Activated T-cell treated with anti-CD3 and anti-CD28 coated beads, Interleukin-2, amount 50 U/mL, for 72 hours (primary cell): ENCODE measurements at regions not wholly inside any gene's neighbourhood (a gene's known extent, or its start where the extent isn't known, plus 50 kb on each side); places are given as distances from the start of the nearest gene placed in this dataset.
"Not testable (repeated sequence)": the region's sequence is repeated elsewhere in the genome, so short reads cannot be mapped to it uniquely, and the experiment has no call there.

Experiments used
- ATAC-seq, 2 donors: fragments of 150-1000 bp; cut with Tn5 transposase; replicated peaks in 1 of 2; 2 replicates each; pipeline ENCODE4 v1.10.0; 2021; ENCODE audit warnings: moderate library complexity in 2 of 2, mild to moderate bottlenecking in 1 of 2
- DNase-seq, 2 donors: peaks; one replicate each; pipeline ENCODE4 v3.0.0; 2021 to 2022; ENCODE audit warnings: mixed read lengths in 1 of 2
- H3K27ac Mint-ChIP-seq: one replicate; pipeline ENCODE4 v1.8.0; 2022; ENCODE audit warnings: mild to moderate bottlenecking, moderate library complexity, mixed read lengths
- H3K27me3 Mint-ChIP-seq: one replicate; pipeline ENCODE4 v1.8.0; 2022; ENCODE audit warnings: low read depth, mixed read lengths
- H3K36me3 Mint-ChIP-seq, 2 donors: one replicate each; pipeline ENCODE4 v1.8.0; 2022; ENCODE audit warnings: mixed read lengths in 2 of 2, mild to moderate bottlenecking in 1 of 2; ENCODE audit not compliant: insufficient read depth in 2 of 2
- H3K4me1 Mint-ChIP-seq: one replicate; pipeline ENCODE4 v1.8.0; 2022; ENCODE audit warnings: low read depth, mixed read lengths
- H3K4me3 Mint-ChIP-seq, 2 donors: one replicate each; pipeline ENCODE4 v1.8.0; 2022; ENCODE audit warnings: mild to moderate bottlenecking in 2 of 2, mixed read lengths in 2 of 2, moderate library complexity in 2 of 2
- H3K9me3 Mint-ChIP-seq, 2 donors: one replicate each; pipeline ENCODE4 v1.8.0; 2022; ENCODE audit warnings: mixed read lengths in 2 of 2

DNA sequence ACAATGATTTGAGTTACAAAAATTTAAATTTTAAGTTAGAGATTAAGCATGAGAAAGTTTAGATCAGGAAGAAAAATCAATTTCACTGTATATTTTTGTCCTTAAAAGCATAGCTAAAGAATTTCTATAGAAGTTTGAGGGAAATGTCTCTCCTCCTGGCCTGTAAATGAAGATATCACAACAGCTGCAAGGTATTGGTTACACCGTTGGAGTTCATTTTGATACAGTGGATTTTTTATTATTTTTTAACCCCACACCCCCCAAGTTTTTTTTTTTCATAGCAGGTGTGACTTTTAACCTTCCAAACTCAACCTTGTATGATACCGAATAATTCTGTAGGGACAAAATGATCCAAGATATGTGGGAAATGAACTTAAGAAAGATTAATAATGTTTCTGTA, 156.3 kb downstream of the DISP1 start:
- Mint-ChIP-seq H3K27ac (no peak overlapping the region), H3K36me3 (no peaks in the 10 kb centered on the region), H3K4me3 (no peak overlapping the region), H3K4me1 (peaks cover 4% of the 10 kb centered on the region), H3K27me3 (no peaks in the 10 kb centered on the region), H3K9me3 (no peaks in the 10 kb centered on the region)
- DNase-seq, result no peak
- no peak for ATAC-seq

DNA sequence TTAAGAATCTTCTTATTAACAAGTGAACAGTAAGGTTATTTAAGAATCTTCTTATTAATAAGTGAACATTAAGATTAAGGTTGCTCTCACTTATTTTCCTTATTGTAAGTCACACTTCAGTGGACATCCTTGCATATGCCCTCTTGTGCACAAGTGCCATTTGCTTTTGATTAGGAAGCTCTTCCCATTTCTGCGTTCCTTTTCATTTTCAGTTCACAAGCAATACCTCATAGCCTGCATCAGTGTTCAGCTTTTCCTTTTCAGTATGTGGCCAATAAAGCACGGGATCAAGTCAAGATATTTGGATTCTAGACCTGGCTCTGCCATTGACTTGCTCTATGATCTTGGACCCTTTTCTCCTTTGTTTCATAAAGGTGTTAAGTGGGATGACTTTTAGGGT, 158.7 kb downstream of the DISP1 start:
- no peak for DNase-seq
- no peaks in the 10 kb centered on the region for H3K9me3 Mint-ChIP-seq

DNA sequence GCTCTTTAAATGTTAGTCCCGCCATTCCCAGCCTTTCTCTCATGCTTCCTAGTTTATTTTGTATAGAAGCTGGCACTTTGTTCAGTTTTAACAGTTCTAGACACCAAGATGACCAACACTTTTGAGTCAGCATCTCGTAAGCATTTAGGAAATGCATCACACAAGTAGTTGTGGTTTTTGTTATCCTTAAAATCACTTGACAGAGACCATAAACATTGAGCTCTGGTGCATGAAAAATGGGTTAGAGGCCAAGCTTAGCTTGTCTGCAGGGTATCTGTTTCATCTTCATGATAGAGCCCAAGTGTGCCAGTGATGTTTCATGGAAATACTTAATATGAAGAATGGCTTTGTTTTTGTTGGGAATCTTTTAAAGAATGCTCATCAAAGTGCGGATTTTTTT, 159.7 kb downstream of the DISP1 start:
- Mint-ChIP-seq H3K27me3 (no peaks in the 10 kb centered on the region), H3K4me3 (no peak overlapping the region), H3K27ac (no peak overlapping the region), H3K4me1 (peaks cover 4% of the 10 kb centered on the region), H3K9me3 (no peaks in the 10 kb centered on the region), H3K36me3 (no peaks in the 10 kb centered on the region)
- ATAC-seq (peak in 1 of 2 donors; percentile 25), DNase-seq (no peak)

More for the DNA sequence above, 158.7 kb downstream of the DISP1 start:
- Mint-ChIP-seq H3K4me3 (no peak overlapping the region), H3K36me3 (no peaks in the 10 kb centered on the region), H3K4me1 (peaks cover 4% of the 10 kb centered on the region), H3K27me3 (no peaks in the 10 kb centered on the region), H3K27ac (no peak overlapping the region)
- ATAC-seq, result no peak

DNA sequence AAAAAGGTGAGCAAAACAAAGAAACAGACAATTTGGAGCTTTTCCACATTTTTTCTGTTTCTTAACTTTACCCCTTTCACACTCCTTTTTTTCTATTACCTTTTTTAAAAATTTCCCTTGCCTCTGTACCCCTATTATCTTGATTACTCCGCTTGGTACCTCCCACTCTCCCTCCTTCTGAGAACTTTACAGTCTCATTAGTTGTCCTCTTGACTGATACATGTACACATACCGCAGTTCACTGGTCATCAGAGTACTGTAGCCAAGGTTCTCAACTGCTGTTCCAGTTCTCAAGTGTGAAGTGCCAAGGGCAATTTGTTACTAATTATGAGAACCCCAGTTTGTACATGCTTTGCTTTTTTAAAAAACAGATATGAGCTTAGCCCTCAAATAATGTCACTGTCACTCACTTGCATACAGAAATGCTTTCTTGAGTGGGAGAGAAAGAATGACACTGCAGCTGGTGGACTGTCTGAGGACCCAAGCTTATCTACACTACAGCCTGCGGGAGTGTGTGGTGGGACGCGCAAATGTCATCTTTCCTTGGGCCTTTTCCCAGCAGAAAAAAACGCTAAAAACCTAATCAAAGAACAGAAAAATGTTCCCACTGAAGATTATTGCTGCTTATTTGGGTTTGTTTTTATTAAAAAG, 160.8 kb downstream of the DISP1 start:
- H3K27me3 Mint-ChIP-seq, result no peaks in the 10 kb centered on the region
- ATAC-seq (no peak), DNase-seq (no peak)
- no peaks in the 10 kb centered on the region for H3K9me3 Mint-ChIP-seq
- no peaks in the 10 kb centered on the region for H3K36me3 Mint-ChIP-seq
- H3K4me3 Mint-ChIP-seq, result no peak overlapping the region
- peaks cover 4% of the 10 kb centered on the region for H3K4me1 Mint-ChIP-seq
- no peak overlapping the region for H3K27ac Mint-ChIP-seq

DNA sequence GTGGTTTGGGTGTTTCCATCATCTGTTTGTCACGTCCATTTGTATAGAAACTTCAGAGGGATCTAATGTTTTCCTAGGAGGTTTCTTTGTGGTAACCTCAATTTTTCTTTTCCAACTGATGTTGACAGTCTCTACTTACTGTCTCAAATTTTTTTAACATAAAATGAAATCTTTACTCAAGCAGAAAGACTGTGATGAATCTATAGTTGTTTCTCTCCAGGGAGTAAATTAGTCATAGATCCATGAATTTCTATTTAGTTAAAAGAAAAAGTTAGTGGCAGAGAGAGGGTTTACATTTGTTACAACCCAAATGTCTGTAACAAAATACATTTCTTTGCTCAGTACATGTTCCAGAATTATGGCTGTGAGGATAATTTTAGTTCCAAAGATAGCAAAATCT, 161.6 kb downstream of the DISP1 start:
- ATAC-seq, result no peak
- no peak for DNase-seq
- H3K36me3 Mint-ChIP-seq, result no peaks in the 10 kb centered on the region
- no peak overlapping the region for H3K4me3 Mint-ChIP-seq
- H3K27me3 Mint-ChIP-seq, result no peaks in the 10 kb centered on the region
- no peaks in the 10 kb centered on the region for H3K9me3 Mint-ChIP-seq
- peaks cover 4% of the 10 kb centered on the region for H3K4me1 Mint-ChIP-seq
- H3K27ac Mint-ChIP-seq, result no peak overlapping the region

DNA sequence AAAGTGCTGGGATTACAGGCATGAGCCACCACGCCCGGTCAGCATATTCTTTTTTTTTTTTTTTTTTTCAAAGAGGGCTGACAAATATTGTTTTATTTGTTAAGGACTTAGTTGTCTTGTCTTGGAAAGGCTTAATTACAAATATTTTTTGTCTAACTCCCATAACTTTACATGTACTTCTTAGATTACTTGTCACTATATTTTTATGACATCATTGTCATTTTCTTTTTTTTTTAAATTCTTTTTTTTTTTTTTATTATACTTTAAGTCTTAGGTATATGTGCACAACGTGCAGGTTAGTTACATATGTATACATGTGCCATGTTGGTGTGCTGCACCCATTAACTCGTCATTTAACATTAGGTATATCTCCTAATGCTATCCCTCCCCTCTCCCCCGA, 162.5 kb downstream of the DISP1 start:
- ATAC-seq, H3K4me3 Mint-ChIP-seq, H3K4me1 Mint-ChIP-seq, H3K27ac Mint-ChIP-seq, H3K9me3 Mint-ChIP-seq, DNase-seq, H3K36me3 Mint-ChIP-seq, H3K27me3 Mint-ChIP-seq: not testable (repeated sequence)

DNA sequence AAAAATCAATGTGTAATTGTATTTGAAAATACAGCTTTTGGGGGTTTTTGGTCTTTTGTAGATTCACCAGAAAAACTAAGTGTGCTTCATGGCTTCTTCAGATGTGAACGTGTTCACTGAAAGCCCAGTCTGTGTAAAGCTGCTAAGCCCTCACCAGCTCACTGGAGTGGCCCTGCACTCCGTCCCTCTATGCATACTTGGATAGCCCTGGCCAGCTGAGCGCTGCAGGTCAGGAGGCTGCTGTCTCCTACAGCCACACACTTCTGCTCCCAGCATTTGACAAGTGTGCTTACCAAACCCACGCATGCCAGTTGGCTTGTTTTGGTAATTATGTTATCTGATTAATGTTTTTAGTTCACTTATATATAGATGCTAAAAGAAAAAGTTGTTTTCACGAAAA, 163.5 kb downstream of the TLR5 start:
- no peak for ATAC-seq
- Mint-ChIP-seq H3K4me3 (no peak overlapping the region), H3K4me1 (peaks cover under 1% of the 10 kb centered on the region), H3K36me3 (no peaks in the 10 kb centered on the region), H3K27ac (no peak overlapping the region), H3K9me3 (no peaks in the 10 kb centered on the region), H3K27me3 (no peaks in the 10 kb centered on the region)
- DNase-seq, result no peak

DNA sequence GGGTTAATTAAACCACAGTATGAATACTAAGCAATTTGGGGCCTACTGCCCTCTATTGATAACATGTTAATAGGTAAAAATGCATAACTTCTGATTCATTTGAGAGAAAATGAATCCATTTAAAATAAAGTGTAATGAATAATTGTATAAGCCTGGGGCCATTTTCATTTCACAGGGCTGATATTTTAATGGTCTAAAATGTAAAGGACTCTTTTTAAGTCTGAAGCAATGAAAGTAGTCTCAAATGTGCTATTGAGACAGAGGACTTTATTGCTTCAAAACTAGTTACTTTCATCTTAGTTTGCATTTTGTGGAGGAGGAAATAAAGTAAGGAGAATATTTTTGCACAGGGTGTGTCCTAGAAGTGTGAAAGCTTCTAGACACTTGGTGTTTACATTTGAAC, 155.4 kb downstream of the TLR5 start:
- Mint-ChIP-seq H3K4me3 (no peak overlapping the region), H3K27ac (no peak overlapping the region), H3K27me3 (no peaks in the 10 kb centered on the region), H3K36me3 (no peaks in the 10 kb centered on the region), H3K4me1 (no peaks in the 10 kb centered on the region), H3K9me3 (no peaks in the 10 kb centered on the region)
- DNase-seq (no peak), ATAC-seq (no peak)

DNA sequence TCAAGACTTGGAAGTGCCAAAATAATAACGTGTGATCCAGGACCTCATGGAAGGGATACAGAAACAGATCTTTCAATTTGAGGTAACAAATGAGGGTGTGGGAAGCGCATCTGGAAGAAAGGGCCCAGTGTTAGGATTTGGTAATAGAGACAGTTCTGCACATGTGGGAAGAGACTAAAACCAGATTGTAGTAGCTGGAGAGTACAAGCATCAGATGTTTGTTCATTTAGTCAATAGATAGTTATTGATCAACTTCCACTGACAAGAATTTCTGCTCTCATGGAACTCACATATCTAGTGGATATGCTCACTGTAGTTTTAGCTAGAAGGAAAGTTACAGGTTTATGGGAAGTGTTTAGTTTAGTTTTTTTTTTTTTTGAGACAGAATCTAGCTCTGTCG, 153.6 kb downstream of the TLR5 start:
- DNase-seq, result no peak
- H3K27ac Mint-ChIP-seq, result no peak overlapping the region
- no peak overlapping the region for H3K4me3 Mint-ChIP-seq
- no peaks in the 10 kb centered on the region for H3K9me3 Mint-ChIP-seq
- no peaks in the 10 kb centered on the region for H3K4me1 Mint-ChIP-seq
- ATAC-seq, result no peak
- no peaks in the 10 kb centered on the region for H3K27me3 Mint-ChIP-seq
- H3K36me3 Mint-ChIP-seq, result no peaks in the 10 kb centered on the region

DNA sequence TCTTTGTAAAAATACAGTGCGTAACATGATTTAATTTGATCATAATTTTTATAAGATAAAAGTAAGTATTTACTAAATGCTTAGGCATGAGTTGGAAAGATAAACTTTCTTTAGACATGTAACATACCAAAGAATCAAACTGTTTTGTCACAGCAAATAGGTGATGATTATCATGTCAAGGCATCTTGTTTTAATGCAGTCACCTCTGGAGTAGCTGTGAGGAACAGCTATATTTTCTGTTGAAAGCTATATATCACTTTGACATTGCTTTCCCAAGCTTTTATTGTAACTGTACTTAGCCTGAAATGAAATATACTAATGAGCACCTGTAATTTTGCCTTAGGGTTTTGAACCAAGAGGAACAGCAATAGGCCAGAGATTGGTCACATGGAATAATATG, 151.9 kb downstream of the TLR5 start:
- Mint-ChIP-seq H3K27ac (no peak overlapping the region), H3K27me3 (no peaks in the 10 kb centered on the region), H3K4me3 (no peak overlapping the region), H3K4me1 (no peaks in the 10 kb centered on the region), H3K36me3 (no peaks in the 10 kb centered on the region), H3K9me3 (no peaks in the 10 kb centered on the region)
- DNase-seq (no peak), ATAC-seq (no peak)

DNA sequence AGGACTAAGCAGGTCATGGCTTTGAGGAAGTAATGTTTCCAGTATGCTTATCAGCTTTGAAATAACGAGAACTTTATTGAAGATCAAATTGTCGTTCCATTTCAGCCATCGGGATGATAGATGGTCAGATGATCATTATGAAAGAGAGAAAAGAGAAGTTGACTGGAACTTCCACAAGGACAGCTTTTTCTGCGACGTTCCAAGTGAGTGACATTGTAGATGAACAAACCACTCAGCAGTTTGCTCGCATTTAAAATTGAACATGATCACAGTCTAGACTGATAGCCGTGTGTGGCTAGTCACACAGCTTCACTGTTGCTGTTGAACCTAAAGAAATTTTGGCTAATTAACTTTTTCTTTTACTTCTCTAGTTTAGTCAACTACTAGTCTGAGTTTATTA, 151.1 kb downstream of the TLR5 start:
- H3K27me3 Mint-ChIP-seq, result no peaks in the 10 kb centered on the region
- no peak overlapping the region for H3K27ac Mint-ChIP-seq
- no peaks in the 10 kb centered on the region for H3K4me1 Mint-ChIP-seq
- no peak for DNase-seq
- H3K4me3 Mint-ChIP-seq, result no peak overlapping the region
- no peaks in the 10 kb centered on the region for H3K36me3 Mint-ChIP-seq
- no peaks in the 10 kb centered on the region for H3K9me3 Mint-ChIP-seq
- no peak for ATAC-seq

DNA sequence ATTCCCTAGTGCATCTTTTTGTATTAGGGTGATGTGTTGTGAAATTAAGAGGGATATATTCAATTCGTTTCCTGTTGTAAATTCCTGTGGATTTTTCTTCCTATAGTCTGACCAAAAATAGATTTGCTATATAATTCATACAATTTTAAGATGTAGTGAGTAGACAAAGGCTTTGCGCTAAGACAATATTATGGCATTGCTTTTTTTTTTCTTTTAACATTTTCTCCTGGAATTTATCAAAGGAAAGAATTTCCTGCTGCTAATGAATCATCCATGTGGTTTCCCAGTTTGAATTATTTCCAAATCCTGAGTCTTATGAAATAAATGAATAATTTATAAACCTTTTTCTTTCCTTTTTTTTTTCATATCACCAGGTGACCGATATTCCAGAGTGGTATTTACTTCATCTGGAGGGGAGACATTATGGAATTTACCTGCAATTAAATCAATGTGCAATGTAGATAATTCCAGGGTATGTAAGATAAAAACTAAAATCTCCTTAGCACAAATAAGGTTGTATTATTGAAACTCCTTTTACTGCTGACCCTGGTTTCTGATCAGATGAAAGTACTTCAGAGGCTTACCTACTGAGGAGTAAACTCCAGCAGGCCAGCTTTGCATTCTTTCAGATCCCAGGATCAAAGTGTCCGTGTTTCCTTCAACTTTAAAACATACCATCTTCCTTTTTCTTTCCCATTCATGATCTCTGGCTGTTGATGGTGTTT, 148.4 kb downstream of the TLR5 start:
- Mint-ChIP-seq H3K36me3 (no peaks in the 10 kb centered on the region), H3K4me1 (no peaks in the 10 kb centered on the region), H3K4me3 (no peak overlapping the region), H3K9me3 (no peaks in the 10 kb centered on the region), H3K27ac (no peak overlapping the region), H3K27me3 (no peaks in the 10 kb centered on the region)
- no peak for DNase-seq
- no peak for ATAC-seq

DNA sequence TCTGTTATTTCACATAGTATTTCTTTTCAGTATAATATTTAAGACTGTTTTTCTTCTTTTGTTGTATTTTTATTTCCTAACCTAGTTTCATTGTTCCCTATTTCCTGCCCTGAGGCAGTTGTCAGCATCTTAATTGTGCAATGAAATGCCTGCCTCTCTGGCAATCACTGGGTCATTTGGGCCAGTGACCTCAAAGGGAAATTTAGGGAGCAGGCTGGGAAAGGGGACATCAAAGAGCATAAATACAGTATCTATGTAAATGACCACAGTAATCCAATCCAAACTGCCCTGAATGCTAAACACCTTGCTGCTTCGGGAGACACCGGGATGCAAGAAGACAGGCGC, 147.8 kb downstream of the TLR5 start:
- H3K9me3 Mint-ChIP-seq, result no peaks in the 10 kb centered on the region
- ATAC-seq (no peak), DNase-seq (no peak)
- no peaks in the 10 kb centered on the region for H3K4me1 Mint-ChIP-seq
- H3K36me3 Mint-ChIP-seq, result no peaks in the 10 kb centered on the region
- no peaks in the 10 kb centered on the region for H3K27me3 Mint-ChIP-seq
- H3K27ac Mint-ChIP-seq, result no peak overlapping the region
- no peak overlapping the region for H3K4me3 Mint-ChIP-seq

DNA sequence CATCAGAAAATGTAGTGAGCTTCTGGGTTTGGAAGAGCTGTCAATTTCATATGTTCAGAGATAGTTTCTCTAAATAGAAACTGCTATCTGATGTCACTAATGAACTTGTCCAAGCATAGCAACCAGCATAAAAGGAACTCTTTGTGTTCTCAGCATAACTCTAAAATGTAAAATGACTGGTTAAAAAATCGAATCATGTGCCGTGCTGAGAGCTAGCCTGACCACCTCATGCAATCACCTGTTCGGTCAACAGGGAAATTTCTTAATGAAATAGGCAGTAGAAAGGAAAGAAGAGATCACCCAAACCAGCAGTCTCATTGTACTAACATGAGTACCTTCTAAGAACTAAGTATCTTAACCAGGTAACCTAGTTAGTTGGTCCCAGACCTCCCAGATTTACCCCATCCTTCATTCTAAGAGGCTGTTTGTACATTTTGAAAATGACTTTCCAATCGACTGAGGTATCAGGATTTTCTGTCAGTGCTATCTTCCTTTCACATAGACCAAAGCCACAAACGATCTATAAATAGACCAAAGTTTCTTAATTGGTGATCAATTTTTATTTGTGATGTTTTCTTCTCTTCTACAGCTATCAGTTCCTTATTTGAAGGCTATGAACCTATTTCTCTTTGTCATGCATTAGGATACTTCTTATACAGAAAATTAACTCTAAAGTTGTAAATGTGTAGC, 147.3 kb downstream of the TLR5 start:
- DNase-seq, result no peak
- Mint-ChIP-seq H3K4me3 (no peak overlapping the region), H3K27me3 (no peaks in the 10 kb centered on the region), H3K4me1 (no peaks in the 10 kb centered on the region), H3K27ac (no peak overlapping the region), H3K36me3 (no peaks in the 10 kb centered on the region), H3K9me3 (no peaks in the 10 kb centered on the region)
- no peak for ATAC-seq
